GM13977 (cell line): ENCODE measurements at regions not wholly inside any gene's neighbourhood (a gene's known extent, or its start where the extent isn't known, plus 50 kb on each side); places are given as distances from the start of the nearest gene placed in this dataset.

ENCODE experiments used
- DNase-seq: peaks from one replicate; pipeline ENCODE4 v3.0.0; 2012; ENCODE audit warnings: low spot score
- in situ Hi-C: fragments of 300-500 bp; cut with MboI; formaldehyde crosslinking; loops from one replicate; pipeline ENCODE4 v1.12.0; 2022; ENCODE audit warnings: low sequenced_read_pairs, low pct_unique_long_range_greater_than_20kb, mixed read lengths, inconsistent platforms; ENCODE audit not compliant: unreplicated experiment
- TF ChIP-seq, protein P1 (sequence below): IDR thresholded peaks from 2 replicates; pipeline ENCODE4 v1.5.1; 2012; ENCODE audit warnings: mild to moderate bottlenecking, control low read depth; ENCODE audit not compliant: insufficient read depth; ENCODE audit errors: extremely low read depth, missing control alignments

DNA sequence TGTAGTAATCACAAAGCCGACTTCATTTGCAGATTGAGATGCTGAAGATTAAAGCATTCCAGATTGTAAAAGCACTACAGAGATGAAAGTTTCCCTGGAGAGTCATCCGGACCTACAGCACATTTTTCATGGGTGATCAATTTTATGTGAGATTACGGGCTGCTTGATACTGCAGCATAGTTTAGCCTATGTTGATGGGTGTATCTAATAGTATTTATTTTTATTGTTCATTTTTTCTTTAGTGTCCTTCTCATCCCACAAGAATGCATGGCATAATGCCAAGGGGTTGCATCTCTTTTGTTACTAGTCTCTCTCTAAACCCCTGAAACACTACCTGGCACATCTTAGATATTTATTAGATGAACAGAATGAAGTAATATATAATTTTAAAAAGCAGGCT, 240.4 kb downstream of the MBD2 start:
- in situ Hi-C loops: no loop called here
- DNase-seq: no peak
- TF ChIP-seq, protein P1, sequence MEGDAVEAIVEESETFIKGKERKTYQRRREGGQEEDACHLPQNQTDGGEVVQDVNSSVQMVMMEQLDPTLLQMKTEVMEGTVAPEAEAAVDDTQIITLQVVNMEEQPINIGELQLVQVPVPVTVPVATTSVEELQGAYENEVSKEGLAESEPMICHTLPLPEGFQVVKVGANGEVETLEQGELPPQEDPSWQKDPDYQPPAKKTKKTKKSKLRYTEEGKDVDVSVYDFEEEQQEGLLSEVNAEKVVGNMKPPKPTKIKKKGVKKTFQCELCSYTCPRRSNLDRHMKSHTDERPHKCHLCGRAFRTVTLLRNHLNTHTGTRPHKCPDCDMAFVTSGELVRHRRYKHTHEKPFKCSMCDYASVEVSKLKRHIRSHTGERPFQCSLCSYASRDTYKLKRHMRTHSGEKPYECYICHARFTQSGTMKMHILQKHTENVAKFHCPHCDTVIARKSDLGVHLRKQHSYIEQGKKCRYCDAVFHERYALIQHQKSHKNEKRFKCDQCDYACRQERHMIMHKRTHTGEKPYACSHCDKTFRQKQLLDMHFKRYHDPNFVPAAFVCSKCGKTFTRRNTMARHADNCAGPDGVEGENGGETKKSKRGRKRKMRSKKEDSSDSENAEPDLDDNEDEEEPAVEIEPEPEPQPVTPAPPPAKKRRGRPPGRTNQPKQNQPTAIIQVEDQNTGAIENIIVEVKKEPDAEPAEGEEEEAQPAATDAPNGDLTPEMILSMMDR: no peak

DNA sequence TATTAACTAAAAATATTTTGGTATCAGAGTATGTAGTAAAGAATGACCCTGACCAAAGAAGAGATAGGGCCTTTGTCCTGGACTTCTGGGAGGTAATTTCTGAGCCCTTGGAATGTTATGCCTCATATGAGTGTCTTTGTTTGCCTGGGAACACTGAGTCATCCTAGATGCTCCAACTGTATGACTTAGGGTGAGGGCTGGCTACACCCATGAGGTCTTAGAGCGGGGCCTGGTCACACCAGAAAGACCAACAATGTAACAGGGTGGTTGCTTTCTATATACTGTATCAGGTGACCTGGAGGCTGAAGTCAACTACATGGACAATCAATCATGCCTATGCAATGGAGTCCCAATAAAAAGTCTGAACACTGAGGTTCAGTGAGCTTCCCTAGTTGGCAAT, 253.1 kb downstream of the MBD2 start:
- DNase-seq: no peak
- in situ Hi-C loops: no loop called here
- TF ChIP-seq, protein P1: no peak

DNA sequence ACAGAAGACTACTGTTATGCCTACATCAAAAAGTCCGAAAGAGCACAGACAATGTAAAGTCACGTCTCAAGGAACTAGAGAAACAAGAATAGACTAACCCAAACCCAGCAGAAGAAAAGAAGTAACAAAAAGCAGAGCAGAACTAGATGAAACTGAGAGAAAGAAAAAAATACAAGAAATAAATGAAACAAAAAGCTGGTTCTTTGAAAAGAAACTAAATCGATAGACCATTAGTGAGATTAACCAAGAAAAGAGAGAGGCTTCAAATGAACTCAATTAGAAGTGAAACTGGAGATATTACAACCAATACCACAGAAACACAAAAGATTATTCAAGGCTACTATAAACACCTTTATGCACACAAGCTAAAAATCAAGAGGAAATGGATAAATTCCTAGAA, 271.8 kb downstream of the MBD2 start:
- TF ChIP-seq, protein P1: no peak
- in situ Hi-C loops: no loop called here
- no peak for DNase-seq

DNA sequence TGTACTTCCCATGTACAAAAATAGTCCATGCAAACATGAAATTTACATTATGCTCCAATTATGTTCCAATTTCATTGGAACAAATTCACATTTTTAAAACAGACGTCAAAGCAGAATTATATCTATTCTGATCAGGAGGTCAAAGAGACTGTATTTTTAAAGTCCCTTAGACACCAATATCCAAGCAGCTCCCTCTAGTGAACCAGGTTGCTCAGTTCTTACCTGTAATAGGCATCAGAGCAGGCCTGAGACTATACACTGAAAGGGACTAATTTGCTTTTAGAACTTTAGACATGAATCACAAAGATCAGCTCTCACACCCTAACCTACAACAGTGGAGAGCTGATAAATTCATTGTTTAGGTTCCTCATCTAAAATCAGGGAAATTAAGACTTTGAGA, 273.9 kb downstream of the MBD2 start:
- in situ Hi-C loops: no loop called here
- TF ChIP-seq, protein P1: no peak
- DNase-seq: no peak

DNA sequence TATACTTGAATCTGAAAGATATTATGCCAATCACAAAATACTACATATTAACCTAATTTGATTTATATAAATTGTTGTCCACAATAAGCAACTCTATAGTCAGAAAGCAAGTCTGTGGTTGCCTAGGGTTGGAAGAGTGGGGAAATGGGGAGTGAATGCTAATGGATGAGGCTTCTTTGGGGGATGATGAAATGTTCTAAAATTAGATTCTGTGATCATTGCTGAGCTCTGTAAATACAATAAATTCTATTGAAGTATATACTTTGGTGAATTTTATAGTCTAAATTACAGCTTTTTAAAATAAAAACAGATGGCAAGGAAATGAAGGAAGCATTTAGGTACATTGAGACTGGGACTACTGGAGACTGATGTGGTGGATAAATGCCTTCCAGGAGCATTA, 275.5 kb downstream of the MBD2 start:
- DNase-seq: no peak
- in situ Hi-C loops: no loop called here
- TF ChIP-seq, protein P1: no peak

DNA sequence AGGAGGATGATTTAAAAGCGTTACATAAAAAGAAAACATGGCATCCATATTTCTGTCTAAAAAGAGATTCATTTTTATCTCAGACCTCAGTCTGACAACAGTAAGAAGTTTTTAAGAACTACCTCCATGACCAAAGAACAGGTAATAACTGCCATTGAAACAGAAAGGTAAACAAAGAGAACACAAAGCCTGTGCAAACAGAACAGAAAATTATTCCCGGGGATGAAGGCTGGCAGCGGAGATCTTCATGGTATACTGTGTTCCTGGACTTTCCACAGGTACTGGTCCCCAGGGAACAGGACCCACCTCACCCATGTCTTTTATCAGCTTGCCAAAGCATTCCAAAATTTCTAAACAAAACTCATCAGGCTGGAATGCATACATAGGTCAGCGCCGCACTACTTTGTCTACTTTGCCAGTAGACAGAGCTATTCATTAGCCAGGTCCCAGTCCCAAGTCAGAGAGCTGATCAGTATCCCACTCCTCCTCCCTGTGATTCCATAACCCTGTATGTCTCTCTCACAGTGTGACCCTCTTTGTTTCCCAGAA, 277.3 kb downstream of the MBD2 start:
- in situ Hi-C loops: no loop called here
- TF ChIP-seq, protein P1: no peak
- no peak for DNase-seq

DNA sequence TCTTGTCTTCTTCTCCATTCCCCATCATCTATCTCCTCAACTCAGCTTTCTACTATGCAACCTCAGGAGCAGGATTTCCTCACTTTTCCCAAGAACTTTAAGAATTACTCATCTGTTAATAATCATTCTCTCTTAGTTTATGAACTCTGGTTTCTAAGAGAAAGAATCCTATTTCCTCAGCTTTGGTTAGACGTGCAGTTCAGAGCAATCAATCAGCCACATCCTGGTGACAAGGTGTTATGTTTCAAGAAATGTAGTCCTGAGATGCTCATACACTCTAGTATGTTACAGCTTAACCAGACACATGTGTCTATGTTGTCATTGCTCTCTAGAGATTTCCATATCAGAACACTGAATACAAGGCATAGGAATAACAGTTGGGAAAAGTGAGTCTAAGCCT, 277.9 kb downstream of the MBD2 start:
- TF ChIP-seq, protein P1: no peak
- no peak for DNase-seq
- in situ Hi-C loops: no loop called here
